T follicular helper cell (primary cell): ENCODE measurements at regions not wholly inside any gene's neighbourhood (a gene's known extent, or its start where the extent isn't known, plus 50 kb on each side); places are given as distances from the start of the nearest gene placed in this dataset.

Source experiments
- DNase-seq: peaks from one replicate; pipeline ENCODE4 v3.0.0-alpha.2; 2020; ENCODE audit warnings: low read depth

DNA sequence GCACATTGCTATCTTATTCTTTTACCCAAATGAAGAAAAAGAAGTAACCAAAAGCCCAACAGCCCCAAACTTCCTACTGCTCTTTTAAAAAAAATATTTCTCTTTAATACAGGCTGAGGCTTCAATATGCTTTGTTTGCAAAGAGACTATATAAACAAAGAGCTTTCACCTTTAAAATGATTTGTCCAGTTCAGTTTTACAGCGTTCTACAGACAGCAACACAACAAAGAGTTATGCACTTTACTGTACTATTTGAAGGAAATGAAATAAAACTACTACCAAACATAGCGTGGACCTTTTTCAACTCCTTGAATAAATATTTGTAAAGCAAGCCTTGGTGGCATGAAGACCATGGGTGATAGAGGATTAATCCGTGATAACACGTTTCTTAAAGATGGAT, 151.2 kb downstream of the FGF9 start:
- no peak for DNase-seq

DNA sequence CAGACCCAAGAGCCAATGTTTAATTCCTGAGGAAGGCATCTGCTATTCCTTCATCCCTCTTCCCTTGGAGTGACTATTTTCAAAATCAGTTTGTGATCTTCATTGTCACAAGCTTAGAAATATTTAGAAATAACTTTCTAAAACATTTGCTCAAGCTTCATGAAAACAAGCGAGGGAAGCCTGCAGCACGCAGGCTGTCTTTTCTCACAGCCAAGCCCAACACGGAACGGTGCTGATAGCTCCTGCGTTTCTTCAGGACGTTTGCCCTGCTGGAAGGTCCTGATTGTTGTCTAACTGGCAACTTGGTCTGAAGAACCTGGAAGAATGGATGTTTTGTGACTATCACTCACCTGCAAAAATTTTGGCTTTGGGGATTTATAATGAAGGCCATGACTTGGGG, 152.5 kb downstream of the FGF9 start:
- DNase-seq: no peak

DNA sequence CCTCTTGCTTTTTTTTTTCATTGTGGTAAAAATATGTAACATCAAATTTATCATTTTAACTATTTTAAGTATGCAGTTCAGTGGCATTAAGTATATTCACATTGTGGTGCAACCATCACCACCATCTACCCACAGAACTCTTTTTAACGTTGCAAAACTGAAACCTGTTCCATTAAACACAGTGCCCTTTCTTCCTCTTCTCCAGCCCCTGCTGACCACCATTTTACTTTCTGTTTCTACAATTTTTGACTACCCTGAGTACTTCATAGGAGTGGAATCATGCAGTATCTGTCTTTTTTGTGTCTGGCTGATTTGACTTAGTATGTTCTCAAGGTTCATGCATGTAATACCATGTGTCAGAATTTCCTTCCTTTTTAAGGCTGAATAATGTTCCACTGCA, 153.1 kb downstream of the FGF9 start:
- no peak for DNase-seq

DNA sequence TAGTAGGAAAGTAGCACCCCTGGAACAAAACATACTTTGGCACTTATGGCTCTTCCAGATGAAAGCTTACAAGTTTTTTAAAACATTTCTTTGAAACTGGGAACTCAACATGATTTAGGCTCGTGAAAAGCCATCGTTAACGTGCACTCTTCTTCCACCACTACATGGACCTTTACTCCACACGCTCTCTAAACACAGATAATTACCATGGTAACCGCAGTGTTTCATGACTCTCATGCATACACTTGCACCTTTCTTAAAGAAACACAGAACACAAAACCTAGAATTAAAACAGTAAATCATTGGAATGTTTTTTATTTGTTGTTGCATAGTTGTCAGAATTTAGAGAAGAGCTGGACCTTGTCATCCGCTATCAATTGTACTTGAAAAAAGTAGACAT, 154.3 kb downstream of the FGF9 start:
- no peak for DNase-seq

DNA sequence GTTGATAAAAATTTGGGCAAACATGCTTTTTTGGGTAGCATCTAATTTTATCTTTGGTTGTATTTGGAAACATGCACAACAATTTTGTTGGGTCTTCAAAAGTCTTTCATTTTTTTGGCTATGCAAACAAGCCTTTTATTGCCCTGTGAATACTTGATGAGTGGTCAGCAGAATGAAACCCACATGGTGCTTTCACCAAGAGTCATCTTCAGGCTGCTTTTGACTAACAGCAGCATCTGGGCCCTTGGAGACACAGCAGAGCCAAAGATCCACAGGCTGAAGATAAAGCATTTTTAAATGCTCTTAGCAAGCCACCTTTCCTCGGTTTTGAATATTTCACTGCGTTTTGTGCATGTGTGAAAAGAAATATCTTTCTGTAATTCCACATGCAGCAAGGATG, 154.9 kb downstream of the FGF9 start:
- no peak for DNase-seq

DNA sequence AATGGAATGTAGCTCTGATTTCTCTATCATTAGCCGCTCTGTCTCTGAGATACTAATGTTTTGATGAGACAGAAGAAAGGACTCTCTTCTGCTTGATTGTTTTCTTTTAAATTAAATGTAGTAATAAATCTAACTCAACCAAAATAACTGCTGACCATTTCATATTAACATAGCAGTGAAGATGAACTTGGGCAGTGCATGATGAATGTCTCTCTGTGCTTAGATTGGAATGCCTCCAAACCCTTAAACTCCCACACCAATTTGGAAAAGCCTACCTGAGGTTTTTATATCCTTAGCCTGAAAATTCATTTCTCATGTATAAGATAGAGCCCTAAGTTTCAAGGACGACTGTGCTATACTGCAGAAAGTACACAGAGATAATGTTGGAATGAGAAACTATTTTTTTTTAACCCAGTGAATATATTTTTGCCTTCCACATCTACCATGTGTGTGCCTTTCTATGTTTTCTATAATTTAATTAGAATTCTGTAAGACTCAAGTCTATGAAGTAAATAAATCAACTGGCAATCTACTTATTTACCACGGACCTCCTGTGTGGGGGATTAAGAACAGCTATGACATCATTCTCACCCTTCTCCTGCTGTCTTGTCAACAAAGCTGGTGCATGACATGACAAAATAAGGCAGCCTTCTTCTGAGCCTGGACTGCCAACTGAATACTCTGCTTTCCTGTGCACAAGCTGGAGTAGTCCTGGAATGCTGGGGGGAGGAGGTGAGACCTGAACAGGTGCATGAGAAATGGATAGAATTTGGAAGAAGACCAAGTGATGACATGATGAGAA, 155.5 kb downstream of the FGF9 start:
- no peak for DNase-seq

DNA sequence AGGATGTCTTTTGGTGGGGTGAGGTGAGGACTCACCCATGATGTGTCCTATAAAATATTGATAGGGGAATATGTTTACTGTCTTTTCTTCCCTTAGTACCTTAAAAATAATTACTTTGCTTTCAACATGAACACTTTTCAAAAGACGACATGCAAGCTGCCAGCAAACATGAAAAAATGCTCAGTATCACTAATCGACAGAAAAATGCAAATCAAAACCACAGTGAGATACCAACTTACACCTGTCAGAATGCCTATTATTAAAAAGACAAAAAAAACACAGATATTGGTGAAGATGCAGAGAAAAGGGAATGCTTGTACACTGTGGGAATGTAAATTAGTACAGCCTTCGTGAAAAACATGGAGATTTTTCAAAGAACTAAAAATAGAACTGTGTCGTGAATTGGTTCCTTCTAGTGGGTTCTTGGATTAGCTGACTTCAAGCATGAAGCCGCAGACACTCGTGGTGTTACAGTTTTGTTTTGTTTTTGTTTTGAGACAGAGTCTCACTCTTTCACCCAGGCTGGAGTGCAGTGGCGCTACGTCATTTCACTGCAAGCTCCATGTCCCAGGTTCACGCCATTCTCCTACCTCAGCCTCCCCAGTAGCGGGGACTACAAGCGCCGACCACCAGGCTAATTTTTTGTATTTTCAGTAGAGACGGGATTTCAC, 160.9 kb downstream of the FGF9 start:
- DNase-seq: no peak

DNA sequence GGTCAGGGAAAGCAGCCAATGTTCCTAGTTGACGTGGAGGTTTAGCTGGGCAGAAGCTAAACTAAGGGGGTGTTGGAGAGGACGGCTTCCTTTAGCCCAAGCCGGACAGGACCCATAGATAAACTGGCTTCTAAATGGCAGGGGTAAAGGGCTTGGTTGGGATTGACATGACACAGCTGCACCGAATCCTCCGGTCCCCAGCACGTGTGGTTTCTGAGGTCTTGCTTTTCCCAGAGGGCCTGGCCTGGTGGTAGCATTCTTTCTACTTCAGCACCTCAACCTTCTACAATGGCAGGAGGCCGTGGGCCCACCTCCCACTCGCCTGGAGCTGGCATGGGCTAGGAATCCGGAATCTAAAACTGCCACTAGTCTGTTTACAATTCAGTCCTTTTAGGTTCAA, 163.0 kb downstream of the FGF9 start:
- no peak for DNase-seq

DNA sequence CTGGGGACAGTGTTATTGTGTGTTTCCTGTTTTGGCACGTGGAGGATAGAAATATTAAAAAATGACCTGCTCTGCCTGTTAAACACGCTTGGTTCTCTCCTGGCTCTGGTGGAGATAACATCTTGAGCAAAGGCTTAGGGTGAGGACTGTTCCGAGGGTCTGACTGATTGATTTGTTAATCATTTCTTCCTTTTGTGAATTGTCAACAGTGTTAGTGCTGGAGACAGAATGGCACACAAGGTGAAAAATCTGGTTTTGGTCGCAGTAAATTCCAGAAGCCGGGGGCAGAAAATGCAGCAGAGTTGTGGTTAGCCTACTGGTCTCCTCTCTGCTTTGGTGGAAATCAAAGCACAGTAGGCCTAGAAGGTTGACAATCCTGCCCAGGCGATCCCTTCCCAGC, 163.6 kb downstream of the FGF9 start:
- no peak for DNase-seq

DNA sequence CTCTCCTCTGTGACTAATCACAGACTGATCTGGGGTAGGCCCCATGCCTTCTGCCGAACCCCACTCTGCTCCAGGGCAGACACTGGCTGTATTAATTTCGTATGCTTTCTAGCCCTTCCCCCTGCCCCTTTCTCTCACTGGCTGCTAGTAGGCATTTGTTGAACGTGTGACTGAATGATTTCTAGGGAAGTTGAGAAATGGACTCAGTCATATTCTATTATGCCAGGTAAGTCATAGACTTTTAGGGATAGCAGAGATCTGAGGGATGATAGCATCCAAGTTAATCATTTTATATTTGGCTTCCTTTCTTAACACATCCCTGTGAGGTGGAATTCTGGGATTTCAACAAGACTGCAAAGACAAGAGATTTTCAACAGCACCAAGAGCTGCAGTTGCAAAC, 166.4 kb downstream of the FGF9 start:
- DNase-seq: no peak

DNA sequence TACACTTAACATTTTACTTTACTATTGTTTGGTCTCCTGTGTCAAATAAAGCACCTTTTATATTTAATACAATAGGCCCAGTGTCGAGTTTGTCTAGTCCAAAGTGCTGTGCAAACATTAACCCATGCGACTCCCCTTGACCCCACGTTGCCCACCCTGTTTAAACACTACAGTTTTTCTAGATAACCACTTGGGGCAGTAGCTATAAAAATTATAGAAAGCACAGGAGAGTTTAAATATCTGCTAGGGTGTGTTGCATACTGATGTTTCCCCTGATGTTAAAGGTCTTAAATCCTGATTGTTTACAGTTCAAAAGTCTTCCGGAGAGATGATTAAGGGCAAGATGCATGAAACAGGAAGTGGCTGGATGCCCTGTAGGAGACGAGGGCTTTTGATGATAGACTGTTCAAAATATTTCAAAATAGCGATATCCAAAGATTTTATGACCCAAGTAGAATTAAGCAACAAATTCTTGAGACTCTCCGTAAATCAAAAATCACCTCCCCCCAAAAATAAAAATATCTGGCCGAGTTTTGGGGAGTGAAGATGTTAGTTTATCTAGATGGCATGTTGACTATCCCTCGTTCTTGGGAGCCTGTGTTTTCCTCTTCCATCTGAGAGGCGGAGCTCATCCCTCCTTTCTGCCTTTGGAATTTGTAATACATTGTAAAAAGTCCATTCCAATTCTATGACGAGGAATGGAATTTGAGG, 167.1 kb downstream of the FGF9 start:
- DNase-seq: no peak

DNA sequence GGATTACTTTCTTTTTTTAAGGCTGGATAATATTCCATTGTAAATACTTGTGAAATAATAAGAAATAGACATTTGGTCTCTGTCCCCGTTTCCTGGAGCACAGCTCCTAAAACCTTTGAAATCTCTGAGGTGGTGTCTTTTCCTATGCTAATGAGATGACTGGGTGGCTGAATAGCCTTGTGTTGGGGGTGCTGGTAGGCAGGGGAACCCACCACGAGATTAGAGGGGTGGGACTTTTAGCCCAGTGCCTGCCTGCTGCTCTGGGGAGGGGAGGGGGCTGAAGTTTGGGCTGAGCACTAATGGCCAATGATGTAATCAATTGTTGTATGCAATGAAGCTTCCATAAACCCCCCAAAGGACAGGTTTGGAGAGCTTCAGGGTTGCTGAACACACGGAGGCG, 175.7 kb downstream of the FGF9 start:
- DNase-seq: no peak

DNA sequence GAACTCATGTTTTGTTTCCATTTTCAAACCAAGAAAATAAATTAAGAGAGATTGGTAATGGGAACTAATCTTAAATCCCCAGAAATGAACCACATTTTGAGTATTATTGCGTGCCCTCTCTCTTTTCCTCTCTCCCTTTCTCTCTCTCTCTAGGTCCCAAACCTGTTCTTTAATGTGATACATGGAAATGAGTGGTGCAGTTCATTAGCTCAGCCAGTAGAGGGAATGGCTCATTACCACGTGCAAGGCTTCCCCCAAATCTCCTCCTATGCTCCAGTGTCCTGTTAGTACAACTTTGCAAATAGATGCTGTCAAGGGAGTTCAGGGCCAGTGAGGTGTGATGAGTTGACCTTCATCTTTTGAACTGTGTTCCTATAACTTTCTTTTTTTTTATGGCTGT, 178.4 kb downstream of the FGF9 start:
- DNase-seq: no peak

DNA sequence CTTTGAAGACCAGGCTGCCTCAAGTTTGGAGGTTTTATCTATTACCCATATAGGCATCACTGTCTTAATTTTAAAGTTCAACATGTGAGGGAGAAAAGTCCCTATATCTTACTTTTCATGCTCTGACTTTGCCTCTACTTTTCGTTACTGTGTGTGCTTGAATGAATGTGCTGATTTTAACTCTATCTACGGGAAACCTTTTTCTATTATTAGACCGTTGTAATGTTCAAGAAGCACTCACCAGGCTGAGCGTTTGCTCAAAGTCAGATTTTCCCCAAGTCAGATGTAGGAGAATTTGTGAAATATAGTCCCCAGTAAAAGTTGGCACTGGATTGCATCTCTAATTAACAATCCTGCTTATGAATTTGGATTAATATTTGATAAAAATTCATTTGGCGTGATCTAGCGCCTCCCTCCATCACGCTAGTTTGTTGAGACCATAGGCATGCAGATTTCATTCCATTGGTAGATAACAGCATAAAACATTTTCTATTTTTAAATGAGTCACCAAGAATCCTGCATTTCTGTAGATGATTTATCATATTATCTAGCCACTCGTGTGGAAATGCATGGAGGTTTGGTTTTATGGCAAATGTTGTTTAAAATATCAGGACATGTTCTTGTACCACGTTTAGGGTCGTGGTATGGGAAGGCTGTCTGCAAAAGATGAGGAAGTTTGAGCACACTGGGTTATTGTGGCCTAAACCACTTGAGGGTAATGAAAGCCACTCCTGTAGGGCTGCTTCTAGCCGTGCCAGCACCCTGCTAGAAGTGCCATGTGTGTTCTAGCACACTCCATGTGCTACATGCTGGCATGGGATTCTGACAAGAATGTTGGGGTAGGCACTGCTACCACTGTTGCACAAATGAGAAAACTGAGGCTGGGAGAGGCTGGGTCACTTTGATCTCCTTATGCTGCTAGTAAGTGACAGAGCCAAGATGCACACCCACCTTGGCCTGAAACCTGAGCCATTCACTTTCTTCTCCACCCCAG, 179.4 kb downstream of the FGF9 start:
- no peak for DNase-seq

DNA sequence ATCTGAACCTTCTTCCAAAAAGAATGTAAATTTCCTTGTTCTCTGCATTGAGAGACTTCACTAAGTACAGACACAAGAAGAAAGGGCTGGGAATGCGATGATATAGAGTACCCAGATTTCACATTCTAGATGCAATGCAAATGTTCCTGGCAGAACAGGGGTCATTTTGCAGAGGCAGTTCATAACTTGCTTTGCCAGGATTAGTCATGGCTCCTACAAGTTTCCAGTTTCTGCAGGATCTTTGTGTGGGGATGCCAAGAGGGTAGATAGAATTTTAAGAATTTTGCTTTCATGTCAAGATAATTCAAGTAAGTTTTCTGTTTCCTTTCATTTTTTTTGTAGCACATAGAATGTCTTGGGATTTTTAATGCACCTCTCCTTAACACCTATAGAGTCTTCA, 181.2 kb downstream of the FGF9 start:
- no peak for DNase-seq

DNA sequence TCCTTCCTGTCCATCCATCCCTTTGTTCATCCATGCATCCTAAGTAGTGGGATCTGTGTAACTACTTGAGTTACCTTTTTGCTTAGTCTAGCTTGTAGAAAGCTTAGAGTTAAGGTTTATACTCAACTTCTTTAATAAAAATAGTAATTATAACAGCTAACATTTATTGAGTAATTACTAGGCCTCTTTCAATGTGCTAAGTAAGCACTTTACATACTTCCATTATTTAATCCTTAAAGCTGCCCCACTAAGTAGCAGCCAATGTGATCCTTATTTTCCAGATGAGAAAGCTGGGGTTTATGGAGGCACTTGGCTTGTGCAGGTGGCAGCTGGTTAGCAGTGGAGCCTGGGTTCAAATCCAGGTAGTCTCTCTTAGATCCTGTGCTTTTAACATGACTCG, 182.9 kb downstream of the FGF9 start:
- DNase-seq: no peak

DNA sequence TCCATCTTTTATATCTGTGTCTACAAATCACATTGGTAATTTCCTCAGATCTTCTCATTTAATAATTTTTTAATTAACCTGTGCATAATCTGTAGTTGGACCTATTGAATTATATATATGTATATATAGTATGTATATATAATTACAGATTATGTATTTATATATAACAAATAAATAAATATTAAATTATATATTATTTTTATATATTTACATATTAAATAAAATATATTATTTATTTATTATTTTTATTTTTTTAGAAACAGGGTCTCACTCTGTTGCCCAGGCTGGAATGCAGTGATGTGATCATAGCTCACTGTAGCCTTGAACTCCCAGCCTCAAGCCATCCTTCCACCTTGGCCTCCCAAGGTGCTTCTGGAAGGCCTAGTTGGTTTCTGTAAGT, 197.9 kb downstream of the FGF9 start:
- no peak for DNase-seq

DNA sequence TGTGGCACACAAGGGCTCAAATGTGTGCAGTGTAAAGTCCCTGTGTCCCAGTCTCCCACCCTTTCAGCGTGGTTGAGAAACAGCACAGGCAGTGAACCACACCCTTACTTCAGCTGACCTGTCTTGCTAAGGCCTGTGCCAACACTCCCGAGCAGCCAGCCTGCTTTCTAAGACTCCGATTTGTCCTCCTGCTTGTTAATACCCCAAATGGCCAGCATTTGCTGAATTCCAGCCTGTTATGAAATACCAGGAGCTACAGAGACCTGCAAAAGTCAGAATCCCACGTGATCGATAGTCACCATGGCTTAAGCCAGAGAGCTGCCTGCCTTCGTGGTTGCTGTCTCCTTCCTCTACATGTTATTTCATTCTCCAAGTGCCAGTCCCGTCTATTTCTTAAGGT, 200.5 kb downstream of the FGF9 start:
- DNase-seq: no peak

DNA sequence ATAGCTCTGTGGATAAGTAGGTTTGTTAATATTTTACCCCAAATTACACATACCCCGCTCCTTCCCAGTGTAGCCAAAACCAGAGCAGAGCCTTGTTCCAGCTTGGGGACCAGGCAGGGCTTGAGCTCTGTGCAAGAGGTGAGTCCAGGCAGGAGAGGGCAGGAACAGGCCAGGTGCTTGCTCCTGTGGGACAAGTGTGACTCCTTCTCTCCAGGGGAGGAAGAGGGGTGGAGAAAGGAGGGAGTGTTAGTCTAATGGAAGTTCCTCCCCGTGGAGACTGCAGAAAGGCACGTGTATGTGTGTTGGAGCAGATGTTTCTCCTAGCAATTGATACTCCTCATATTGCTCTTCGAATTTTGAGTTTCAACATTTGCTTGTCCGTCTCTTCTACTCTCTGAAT, 201.0 kb downstream of the FGF9 start:
- no peak for DNase-seq

DNA sequence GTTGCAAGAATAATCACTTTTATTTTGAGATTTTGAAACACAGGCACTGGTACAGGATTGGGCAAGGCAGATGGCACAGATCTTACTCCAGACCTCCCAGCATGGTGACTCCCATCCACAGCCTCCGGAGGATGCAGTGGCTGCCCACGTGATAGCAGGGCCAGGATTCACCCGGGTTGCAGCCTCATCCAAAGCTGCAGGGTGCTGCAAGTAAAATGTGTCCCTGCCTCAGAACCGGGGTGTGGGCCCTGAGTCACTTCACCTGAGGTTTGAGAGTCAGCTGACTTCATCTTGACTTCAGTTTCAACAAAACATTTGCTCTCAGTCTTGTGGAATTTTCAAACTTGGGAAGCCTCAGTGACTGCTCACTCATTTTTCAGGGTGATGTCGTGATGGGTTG, 201.9 kb downstream of the FGF9 start:
- no peak for DNase-seq

DNA sequence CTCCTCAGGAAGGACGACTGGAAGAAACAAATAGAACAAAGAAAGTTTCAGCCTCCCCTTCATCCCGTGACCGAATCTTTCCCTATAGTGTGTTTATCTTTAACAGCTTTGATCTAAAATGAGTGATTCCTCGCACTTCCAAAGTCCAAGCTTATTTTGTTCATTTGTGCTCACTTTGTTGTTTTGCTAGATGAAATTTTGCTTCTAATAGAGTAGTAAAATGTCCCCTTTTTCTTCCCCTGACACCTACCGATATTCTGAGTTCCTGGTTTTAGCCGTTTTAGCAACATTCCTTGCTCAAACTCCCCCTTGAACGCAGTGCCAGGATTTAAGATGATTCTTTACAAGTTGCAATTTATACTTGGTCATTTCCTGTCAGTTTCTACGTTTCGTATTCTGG, 204.2 kb downstream of the FGF9 start:
- no peak for DNase-seq
